OCI-LY1 (cell line): ENCODE measurements at regions not wholly inside any gene's neighbourhood (a gene's known extent, or its start where the extent isn't known, plus 50 kb on each side); places are given as distances from the start of the nearest gene placed in this dataset.

ENCODE experiments used
- H2AFZ ChIP-seq: fragments of 200-600 bp; sonication (generic), shearing (Covaris generic); 2 replicates; pipeline ENCODE4 v1.6.0; 2014; ENCODE audit warnings: antibody characterized with exemption, mild to moderate bottlenecking, low read length
- H3F3A ChIP-seq: fragments of 200-600 bp; sonication (generic), shearing (Covaris generic); 2 replicates; pipeline ENCODE4 v1.6.0; 2014; ENCODE audit warnings: mild to moderate bottlenecking, antibody characterized with exemption, low read length, moderate library complexity; ENCODE audit not compliant: insufficient read depth
- H3K27ac ChIP-seq: fragments of 200-600 bp; sonication (generic); 2 replicates; pipeline ENCODE4 v1.5.1; 2014; ENCODE audit warnings: low read length, mixed run types, mild to moderate bottlenecking, low read depth; ENCODE audit not compliant: poor library complexity, severe bottlenecking
- H3K27me3 ChIP-seq: fragments of 200-600 bp; sonication (generic); 2 replicates; pipeline ENCODE4 v1.6.0; 2014; ENCODE audit warnings: antibody characterized with exemption, mild to moderate bottlenecking, low read length, moderate library complexity; ENCODE audit not compliant: insufficient read depth
- H3K36me3 ChIP-seq: fragments of 200-600 bp; sonication (generic); 2 replicates; pipeline ENCODE4 v1.6.1; 2014; ENCODE audit warnings: mild to moderate bottlenecking, antibody characterized with exemption, low read length, moderate library complexity, mixed read lengths; ENCODE audit not compliant: insufficient read depth
- H3K4me1 ChIP-seq: fragments of 200-600 bp; sonication (generic); 2 replicates; pipeline ENCODE4 v1.5.1; 2014; ENCODE audit warnings: mild to moderate bottlenecking, low read length, moderate library complexity; ENCODE audit not compliant: insufficient read depth, severe bottlenecking
- H3K4me2 ChIP-seq: fragments of 200-600 bp; sonication (generic), shearing (Covaris generic); 2 replicates; pipeline ENCODE4 v1.6.1; 2014; ENCODE audit warnings: low read length
- H3K4me3 ChIP-seq: fragments of 200-600 bp; sonication (generic); 2 replicates; pipeline ENCODE4 v1.5.1; 2014; ENCODE audit warnings: low read length, low read depth, mild to moderate bottlenecking, mixed read lengths; ENCODE audit not compliant: poor library complexity, severe bottlenecking
- H3K79me2 ChIP-seq: fragments of 200-600 bp; shearing (Covaris generic); 2 replicates; pipeline ENCODE4 v1.6.1; 2016; ENCODE audit warnings: mixed run types, low read length, mixed read lengths; ENCODE audit not compliant: insufficient read depth
- H3K9ac ChIP-seq: fragments of 200-600 bp; sonication (generic), shearing (Covaris generic); 2 replicates; pipeline ENCODE4 v1.6.1; 2014; ENCODE audit warnings: mild to moderate bottlenecking, low read length, mixed read lengths
- H3K9me2 ChIP-seq: fragments of 200-600 bp; sonication (generic), shearing (Covaris generic); 2 replicates; pipeline ENCODE4 v1.6.1; 2014; ENCODE audit warnings: low read depth, mild to moderate bottlenecking, low read length, mixed read lengths
- H3K9me3 ChIP-seq: fragments of 200-600 bp; shearing (Covaris generic); 2 replicates; pipeline ENCODE4 v1.6.1; 2014; ENCODE audit warnings: low read length, mixed read lengths
- H4K20me1 ChIP-seq: fragments of 200-600 bp; sonication (generic), shearing (Covaris generic); 2 replicates; pipeline ENCODE4 v1.6.0; 2016; ENCODE audit warnings: mild to moderate bottlenecking, low read length; ENCODE audit not compliant: insufficient read depth
- EZH2 ChIP-seq: fragments of 200-600 bp; sonication (generic), shearing (Covaris generic); IDR thresholded peaks from 2 replicates; pipeline ENCODE4 v1.8.0; 2017; ENCODE audit warnings: borderline replicate concordance, mixed run types, mild to moderate bottlenecking, antibody characterized with exemption, low read length, moderate library complexity, mixed read lengths
- TF ChIP-seq, protein P1 (sequence below): fragments of 200-600 bp; sonication (generic), shearing (Covaris generic); IDR thresholded peaks from 2 replicates; pipeline ENCODE4 v1.5.1; 2017; ENCODE audit warnings: mild to moderate bottlenecking, antibody characterized with exemption, low read length, moderate library complexity, mixed read lengths

DNA sequence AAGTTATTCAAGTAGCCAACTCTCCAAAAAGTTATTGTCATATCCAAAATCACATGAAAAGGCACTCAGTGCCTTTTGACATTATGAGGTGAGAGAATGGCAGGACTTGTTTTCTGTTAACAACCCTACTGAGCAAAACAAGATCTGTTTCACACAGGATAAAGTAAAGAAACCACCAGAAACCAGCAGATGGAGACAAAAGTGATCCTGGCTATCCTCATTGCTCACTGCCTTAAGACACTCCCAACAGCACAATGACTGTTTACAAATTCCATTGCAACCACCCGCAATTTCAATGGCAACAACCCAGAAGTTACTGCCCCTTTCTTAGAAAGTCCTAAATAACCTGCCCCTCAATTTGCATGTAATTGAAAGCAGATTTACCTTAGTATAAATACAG, 352.6 kb upstream of the NDN start:
- Histone ChIP-seq H4K20me1 (no peaks in the 10 kb centered on the region), H2AFZ (no peak overlapping the region), H3K9me2 (no peaks in the 10 kb centered on the region), H3K4me2 (no peak overlapping the region), H3K79me2 (no peaks in the 10 kb centered on the region), H3K4me1 (no peaks in the 10 kb centered on the region), H3K9me3 (no peaks in the 10 kb centered on the region), H3K36me3 (no peaks in the 10 kb centered on the region), H3K27me3 (no peaks in the 10 kb centered on the region), H3F3A (no peaks in the 10 kb centered on the region), H3K4me3 (no peak overlapping the region), H3K27ac (no peak overlapping the region), H3K9ac (no peak overlapping the region)
- TF ChIP-seq EZH2: no peak
- TF ChIP-seq, protein P1, sequence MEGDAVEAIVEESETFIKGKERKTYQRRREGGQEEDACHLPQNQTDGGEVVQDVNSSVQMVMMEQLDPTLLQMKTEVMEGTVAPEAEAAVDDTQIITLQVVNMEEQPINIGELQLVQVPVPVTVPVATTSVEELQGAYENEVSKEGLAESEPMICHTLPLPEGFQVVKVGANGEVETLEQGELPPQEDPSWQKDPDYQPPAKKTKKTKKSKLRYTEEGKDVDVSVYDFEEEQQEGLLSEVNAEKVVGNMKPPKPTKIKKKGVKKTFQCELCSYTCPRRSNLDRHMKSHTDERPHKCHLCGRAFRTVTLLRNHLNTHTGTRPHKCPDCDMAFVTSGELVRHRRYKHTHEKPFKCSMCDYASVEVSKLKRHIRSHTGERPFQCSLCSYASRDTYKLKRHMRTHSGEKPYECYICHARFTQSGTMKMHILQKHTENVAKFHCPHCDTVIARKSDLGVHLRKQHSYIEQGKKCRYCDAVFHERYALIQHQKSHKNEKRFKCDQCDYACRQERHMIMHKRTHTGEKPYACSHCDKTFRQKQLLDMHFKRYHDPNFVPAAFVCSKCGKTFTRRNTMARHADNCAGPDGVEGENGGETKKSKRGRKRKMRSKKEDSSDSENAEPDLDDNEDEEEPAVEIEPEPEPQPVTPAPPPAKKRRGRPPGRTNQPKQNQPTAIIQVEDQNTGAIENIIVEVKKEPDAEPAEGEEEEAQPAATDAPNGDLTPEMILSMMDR: no peak

DNA sequence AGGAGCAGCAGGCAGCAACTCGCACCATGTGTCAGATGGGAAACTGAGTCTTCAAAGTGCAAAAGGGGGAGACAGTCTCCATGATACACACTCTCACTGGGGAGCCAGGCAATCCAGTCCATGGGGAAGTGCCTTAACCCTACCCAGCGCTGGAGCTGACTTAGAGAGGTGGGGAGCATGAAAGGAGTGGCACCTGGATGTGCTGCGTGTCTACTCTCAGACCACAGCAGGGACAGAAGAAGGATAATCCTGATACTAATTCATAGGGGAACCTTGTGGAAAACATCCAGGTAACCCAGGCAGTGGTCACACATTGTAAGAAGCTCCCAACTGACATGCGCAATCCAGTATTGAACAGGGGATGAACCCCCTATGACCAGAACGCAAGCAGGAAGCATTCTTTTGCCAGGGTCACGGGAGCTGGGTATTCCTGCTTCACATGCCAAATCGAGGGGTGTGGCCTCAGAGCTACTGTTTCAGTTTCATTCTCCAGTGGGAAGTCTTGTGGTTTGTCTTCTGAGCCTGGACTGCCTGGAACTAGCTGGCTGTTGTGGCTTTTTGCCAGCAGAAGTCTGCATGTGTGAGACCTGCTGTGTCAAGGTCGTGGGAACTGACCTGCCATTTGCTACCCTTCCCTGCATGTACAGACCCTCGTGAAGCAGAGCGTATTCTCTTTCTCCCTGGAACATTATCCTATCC, 367.6 kb upstream of the NDN start:
- H3K9me2 ChIP-seq: no peaks in the 10 kb centered on the region
- no peaks in the 10 kb centered on the region for H4K20me1 ChIP-seq
- H3K36me3 ChIP-seq: no peaks in the 10 kb centered on the region
- no peaks in the 10 kb centered on the region for H3K4me1 ChIP-seq
- H3K9ac ChIP-seq: no peak overlapping the region
- H3F3A ChIP-seq: no peaks in the 10 kb centered on the region
- H3K79me2 ChIP-seq: no peaks in the 10 kb centered on the region
- TF ChIP-seq, protein P1: no peak
- TF ChIP-seq EZH2: no peak
- no peak overlapping the region for H3K4me3 ChIP-seq
- H2AFZ ChIP-seq: no peak overlapping the region
- no peak overlapping the region for H3K4me2 ChIP-seq
- no peaks in the 10 kb centered on the region for H3K27me3 ChIP-seq
- H3K9me3 ChIP-seq: no peaks in the 10 kb centered on the region
- no peak overlapping the region for H3K27ac ChIP-seq

DNA sequence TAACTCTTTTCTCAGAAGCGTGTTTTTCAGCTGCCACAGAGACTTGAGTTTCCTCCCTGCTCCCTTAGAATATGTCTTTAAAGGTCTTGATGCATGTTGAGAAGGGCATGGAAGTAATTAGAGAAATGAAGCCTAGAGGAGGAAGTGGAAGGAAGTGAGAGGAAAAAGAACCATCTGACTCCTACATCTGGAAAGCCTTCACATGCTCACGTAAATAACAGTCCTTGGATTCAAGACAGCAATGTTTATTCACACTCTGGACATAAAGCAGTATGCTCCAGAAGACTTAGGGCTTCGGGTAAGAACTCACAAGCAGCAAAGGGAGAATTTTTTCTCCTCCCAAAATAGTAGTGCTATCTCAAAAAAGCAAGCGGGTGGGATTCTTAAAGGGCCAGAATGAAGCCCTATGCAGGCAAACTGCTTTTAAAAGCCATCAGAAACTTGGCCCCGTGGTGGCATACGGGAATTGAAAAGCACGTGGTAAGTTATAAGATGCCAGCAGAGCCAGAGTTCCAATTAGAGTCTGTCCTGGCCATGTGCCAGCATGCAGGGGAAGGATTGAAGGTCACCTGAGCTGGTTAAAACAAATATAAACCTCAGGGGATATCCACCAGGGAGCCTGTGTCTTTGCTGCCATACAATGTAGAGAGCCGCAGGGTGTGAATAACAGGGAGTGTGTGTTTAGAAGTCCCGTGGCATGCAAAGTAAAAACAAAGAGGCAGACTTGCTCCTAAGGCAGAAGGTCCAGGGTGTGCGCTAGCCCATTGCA, 380.8 kb upstream of the NDN start:
- no peaks in the 10 kb centered on the region for H3F3A ChIP-seq
- H4K20me1 ChIP-seq: no peaks in the 10 kb centered on the region
- no peak overlapping the region for H2AFZ ChIP-seq
- no peak overlapping the region for H3K4me3 ChIP-seq
- H3K9me2 ChIP-seq: no peaks in the 10 kb centered on the region
- TF ChIP-seq, protein P1: no peak
- no peak for TF ChIP-seq EZH2
- no peak overlapping the region for H3K9ac ChIP-seq
- H3K27me3 ChIP-seq: no peaks in the 10 kb centered on the region
- no peak overlapping the region for H3K27ac ChIP-seq
- H3K9me3 ChIP-seq: peaks cover 6% of the 10 kb centered on the region; the same call in 1 of the 2 replicates
- H3K4me2 ChIP-seq: no peak overlapping the region
- no peaks in the 10 kb centered on the region for H3K4me1 ChIP-seq
- H3K36me3 ChIP-seq: no peaks in the 10 kb centered on the region
- no peaks in the 10 kb centered on the region for H3K79me2 ChIP-seq
